HUES6 (cell line): ENCODE measurements at regions not wholly inside any gene's neighbourhood (a gene's known extent, or its start where the extent isn't known, plus 50 kb on each side); places are given as distances from the start of the nearest gene placed in this dataset.

Experiments used
- H3K27ac ChIP-seq: 2 replicates; pipeline ENCODE4 v1.7.0; 2013; ENCODE audit warnings: low read depth, mild to moderate bottlenecking, low read length, inconsistent platforms
- H3K27me3 ChIP-seq: 2 replicates; pipeline ENCODE4 v1.6.1; 2013; ENCODE audit warnings: low read length; ENCODE audit not compliant: control insufficient read depth, insufficient read depth
- H3K36me3 ChIP-seq: 2 replicates; pipeline ENCODE4 v1.6.1; 2013; ENCODE audit warnings: low read length; ENCODE audit not compliant: control insufficient read depth, insufficient read depth
- H3K4me1 ChIP-seq: 2 replicates; pipeline ENCODE4 v1.6.1; 2013; ENCODE audit warnings: low read length; ENCODE audit not compliant: control insufficient read depth, insufficient read depth
- H3K4me3 ChIP-seq: 2 replicates; pipeline ENCODE4 v1.5.1; 2013; ENCODE audit warnings: low read depth, low read length
- H3K9ac ChIP-seq: one replicate; pipeline ENCODE4 v1.6.1; 2013; ENCODE audit warnings: mild to moderate bottlenecking, low read length
- H3K9me3 ChIP-seq: 2 replicates; pipeline ENCODE4 v1.6.1; 2013; ENCODE audit warnings: low read depth, low read length; ENCODE audit not compliant: control insufficient read depth, insufficient read depth

- Histone ChIP-seq H3K27ac (no peak overlapping the region), H3K9me3 (no peaks in the 10 kb centered on the region), H3K4me3 (no peak overlapping the region), H3K9ac (no peak overlapping the region), H3K4me1 (no peaks in the 10 kb centered on the region), H3K36me3 (no peaks in the 10 kb centered on the region), H3K27me3 (no peaks in the 10 kb centered on the region)
Measured at GRCh38 chr10:111231779-111232178, 154.9 kb downstream of the ADRA2A start.

GRCh38 chr10:111233439-111233838, 156.6 kb downstream of the ADRA2A start:
- H3K36me3 ChIP-seq, result no peaks in the 10 kb centered on the region
- no peak overlapping the region for H3K27ac ChIP-seq
- no peaks in the 10 kb centered on the region for H3K9me3 ChIP-seq
- no peak overlapping the region for H3K9ac ChIP-seq
- H3K27me3 ChIP-seq, result no peaks in the 10 kb centered on the region
- H3K4me1 ChIP-seq, result no peaks in the 10 kb centered on the region
- no peak overlapping the region for H3K4me3 ChIP-seq

GRCh38 chr10:111234234-111234913, 157.5 kb downstream of the ADRA2A start:
- no peaks in the 10 kb centered on the region for H3K27me3 ChIP-seq
- no peak overlapping the region for H3K4me3 ChIP-seq

GRCh38 chr10:111234914-111235302, 158.1 kb downstream of the ADRA2A start:
- Histone ChIP-seq H3K9ac (no peak overlapping the region), H3K4me1 (no peaks in the 10 kb centered on the region), H3K9me3 (no peaks in the 10 kb centered on the region), H3K36me3 (no peaks in the 10 kb centered on the region), H3K27me3 (no peaks in the 10 kb centered on the region), H3K4me3 (no peak overlapping the region), H3K27ac (no peak overlapping the region)

More at GRCh38 chr10:111234234-111234913, 157.5 kb downstream of the ADRA2A start:
- Histone ChIP-seq H3K4me1 (no peaks in the 10 kb centered on the region), H3K36me3 (no peaks in the 10 kb centered on the region), H3K9me3 (no peaks in the 10 kb centered on the region), H3K9ac (no peak overlapping the region), H3K27ac (no peak overlapping the region)

DNA sequence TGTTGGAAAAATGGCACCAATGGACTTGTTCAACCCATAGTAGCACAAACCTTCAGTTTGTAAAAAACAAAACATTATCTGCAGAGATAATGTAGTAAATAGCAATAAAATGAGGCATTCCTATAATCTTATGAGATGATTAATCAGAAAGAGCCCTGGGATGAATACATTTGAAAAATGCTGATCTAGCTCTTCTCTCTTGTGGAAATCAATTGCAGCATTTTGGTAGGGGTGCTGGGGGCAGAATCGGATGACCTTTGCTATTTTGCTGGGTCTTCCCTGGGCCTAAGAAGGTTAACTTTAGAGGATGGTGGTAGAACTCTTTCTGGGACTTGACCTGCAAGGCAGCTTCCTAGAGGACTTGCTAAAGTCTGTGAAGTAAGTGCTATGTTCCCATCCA, 163.5 kb downstream of the ADRA2A start:
- Histone ChIP-seq H3K36me3 (no peaks in the 10 kb centered on the region), H3K4me1 (no peaks in the 10 kb centered on the region), H3K27me3 (no peaks in the 10 kb centered on the region), H3K9ac (no peak overlapping the region), H3K4me3 (no peak overlapping the region), H3K27ac (no peak overlapping the region), H3K9me3 (no peaks in the 10 kb centered on the region)

- Histone ChIP-seq H3K9me3 (no peaks in the 10 kb centered on the region), H3K9ac (no peak overlapping the region), H3K27ac (no peak overlapping the region), H3K4me3 (no peak overlapping the region), H3K4me1 (no peaks in the 10 kb centered on the region), H3K27me3 (no peaks in the 10 kb centered on the region), H3K36me3 (no peaks in the 10 kb centered on the region)
Measured at GRCh38 chr10:111243126-111243525, 166.3 kb downstream of the ADRA2A start.

GRCh38 chr10:111246136-111246535, 169.3 kb downstream of the ADRA2A start:
- Histone ChIP-seq H3K9me3 (no peaks in the 10 kb centered on the region), H3K4me3 (no peak overlapping the region), H3K9ac (no peak overlapping the region), H3K27me3 (no peaks in the 10 kb centered on the region), H3K27ac (no peak overlapping the region), H3K4me1 (no peaks in the 10 kb centered on the region), H3K36me3 (no peaks in the 10 kb centered on the region)

GRCh38 chr10:111246814-111247452, 170.1 kb downstream of the ADRA2A start:
- H3K4me1 ChIP-seq, result no peaks in the 10 kb centered on the region
- H3K27ac ChIP-seq, result no peak overlapping the region
- no peaks in the 10 kb centered on the region for H3K27me3 ChIP-seq
- no peak overlapping the region for H3K4me3 ChIP-seq
- no peak overlapping the region for H3K9ac ChIP-seq
- H3K9me3 ChIP-seq, result no peaks in the 10 kb centered on the region
- no peaks in the 10 kb centered on the region for H3K36me3 ChIP-seq

- H3K9me3 ChIP-seq, result no peaks in the 10 kb centered on the region
- H3K4me3 ChIP-seq, result no peak overlapping the region
- no peak overlapping the region for H3K9ac ChIP-seq
- H3K27me3 ChIP-seq, result no peaks in the 10 kb centered on the region
- no peaks in the 10 kb centered on the region for H3K36me3 ChIP-seq
- H3K4me1 ChIP-seq, result no peaks in the 10 kb centered on the region
- no peak overlapping the region for H3K27ac ChIP-seq
Measured at GRCh38 chr10:111247781-111248389, 171.1 kb downstream of the ADRA2A start.

- H3K27me3 ChIP-seq, result no peaks in the 10 kb centered on the region
- no peak overlapping the region for H3K4me3 ChIP-seq
- no peaks in the 10 kb centered on the region for H3K4me1 ChIP-seq
- H3K9ac ChIP-seq, result no peak overlapping the region
- H3K36me3 ChIP-seq, result no peaks in the 10 kb centered on the region
- H3K27ac ChIP-seq, result no peak overlapping the region
- no peaks in the 10 kb centered on the region for H3K9me3 ChIP-seq
Measured at GRCh38 chr10:111249925-111250324, 173.1 kb downstream of the ADRA2A start.

- Histone ChIP-seq H3K4me3 (no peak overlapping the region), H3K9me3 (no peaks in the 10 kb centered on the region), H3K9ac (no peak overlapping the region), H3K4me1 (no peaks in the 10 kb centered on the region), H3K36me3 (no peaks in the 10 kb centered on the region), H3K27me3 (no peaks in the 10 kb centered on the region), H3K27ac (no peak overlapping the region)
Measured at GRCh38 chr10:111261081-111261615, 184.3 kb downstream of the ADRA2A start.
